GM10266 (cell line): ENCODE measurements at regions not wholly inside any gene's neighbourhood (a gene's known extent, or its start where the extent isn't known, plus 50 kb on each side); places are given as distances from the start of the nearest gene placed in this dataset.
"Not testable (repeated sequence)": the region's sequence is repeated elsewhere in the genome, so short reads cannot be mapped to it uniquely, and the experiment has no call there.

Experiments used
- DNase-seq: peaks from one replicate; pipeline ENCODE4 v3.0.0; 2012; ENCODE audit errors: extremely low spot score
- TF ChIP-seq, protein P1 (sequence below): IDR thresholded peaks from 2 replicates; pipeline ENCODE4 v1.5.1; 2012; ENCODE audit warnings: mild to moderate bottlenecking, low read depth; ENCODE audit not compliant: control insufficient read depth, insufficient read depth; ENCODE audit errors: missing control alignments

- TF ChIP-seq, protein P1, sequence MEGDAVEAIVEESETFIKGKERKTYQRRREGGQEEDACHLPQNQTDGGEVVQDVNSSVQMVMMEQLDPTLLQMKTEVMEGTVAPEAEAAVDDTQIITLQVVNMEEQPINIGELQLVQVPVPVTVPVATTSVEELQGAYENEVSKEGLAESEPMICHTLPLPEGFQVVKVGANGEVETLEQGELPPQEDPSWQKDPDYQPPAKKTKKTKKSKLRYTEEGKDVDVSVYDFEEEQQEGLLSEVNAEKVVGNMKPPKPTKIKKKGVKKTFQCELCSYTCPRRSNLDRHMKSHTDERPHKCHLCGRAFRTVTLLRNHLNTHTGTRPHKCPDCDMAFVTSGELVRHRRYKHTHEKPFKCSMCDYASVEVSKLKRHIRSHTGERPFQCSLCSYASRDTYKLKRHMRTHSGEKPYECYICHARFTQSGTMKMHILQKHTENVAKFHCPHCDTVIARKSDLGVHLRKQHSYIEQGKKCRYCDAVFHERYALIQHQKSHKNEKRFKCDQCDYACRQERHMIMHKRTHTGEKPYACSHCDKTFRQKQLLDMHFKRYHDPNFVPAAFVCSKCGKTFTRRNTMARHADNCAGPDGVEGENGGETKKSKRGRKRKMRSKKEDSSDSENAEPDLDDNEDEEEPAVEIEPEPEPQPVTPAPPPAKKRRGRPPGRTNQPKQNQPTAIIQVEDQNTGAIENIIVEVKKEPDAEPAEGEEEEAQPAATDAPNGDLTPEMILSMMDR, result no peak
- DNase-seq, result no peak
Measured at GRCh38 chr20:48128436-48128835, 343.2 kb upstream of the SULF2 start.

GRCh38 chr20:48127964-48128363 lies 342.7 kb upstream of the SULF2 start:
- not testable (repeated sequence) for DNase-seq

DNA sequence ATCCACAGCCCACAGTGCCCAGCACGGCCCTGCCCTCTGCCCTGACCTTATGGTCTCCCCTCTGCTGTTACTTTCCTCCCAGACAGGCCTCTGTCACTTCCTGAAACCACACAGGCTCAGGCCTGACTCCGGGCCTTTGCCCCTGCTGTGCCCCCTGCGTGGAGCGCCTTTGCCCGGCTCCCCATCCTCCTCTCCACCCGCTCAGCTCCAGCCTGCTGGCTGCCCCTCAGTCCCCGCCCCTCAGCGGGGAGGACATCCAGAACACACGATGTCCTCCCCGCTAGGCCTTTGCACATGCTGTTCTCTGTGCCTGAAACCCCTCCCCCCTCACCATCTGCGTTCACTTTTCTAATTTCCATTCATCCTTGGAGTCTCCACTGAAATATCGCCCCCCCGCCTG lies 341.9 kb upstream of the SULF2 start:
- DNase-seq, result not testable (repeated sequence)

DNA sequence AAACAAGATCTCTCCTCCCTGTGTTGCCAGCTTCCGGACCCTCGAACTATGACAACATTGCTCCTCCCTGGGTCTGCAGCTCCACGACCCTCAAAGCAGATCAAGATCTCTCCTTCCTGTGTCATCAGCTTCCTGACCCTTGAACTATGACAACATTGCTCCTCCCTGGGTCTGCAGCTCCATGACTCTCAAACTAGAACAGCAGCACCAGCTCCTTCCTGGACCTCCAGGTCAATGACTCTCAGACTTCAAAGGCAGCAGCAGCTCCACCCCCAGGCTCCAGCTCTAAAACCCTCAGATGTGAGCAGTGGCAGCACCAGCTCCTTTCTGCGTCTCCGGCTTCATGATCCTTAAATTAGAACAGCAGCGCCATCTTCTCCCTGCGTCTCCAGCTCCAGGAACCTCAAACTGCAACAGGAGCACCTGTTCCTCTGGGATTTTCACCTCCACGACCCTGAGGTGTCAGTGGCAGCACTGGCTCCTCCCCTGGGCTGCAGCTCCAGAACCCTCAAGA lies 341.0 kb upstream of the SULF2 start:
- no peak for DNase-seq

GRCh38 chr20:48124960-48125359 lies 339.7 kb upstream of the SULF2 start:
- TF ChIP-seq, protein P1, result no peak

More for the DNA sequence above, 341.0 kb upstream of the SULF2 start:
- TF ChIP-seq, protein P1, result no peak

GRCh38 chr20:48124181-48124782 lies 339.0 kb upstream of the SULF2 start:
- DNase-seq, result no peak
- TF ChIP-seq, protein P1, result no peak

More at GRCh38 chr20:48124960-48125359, 339.7 kb upstream of the SULF2 start:
- no peak for DNase-seq

DNA sequence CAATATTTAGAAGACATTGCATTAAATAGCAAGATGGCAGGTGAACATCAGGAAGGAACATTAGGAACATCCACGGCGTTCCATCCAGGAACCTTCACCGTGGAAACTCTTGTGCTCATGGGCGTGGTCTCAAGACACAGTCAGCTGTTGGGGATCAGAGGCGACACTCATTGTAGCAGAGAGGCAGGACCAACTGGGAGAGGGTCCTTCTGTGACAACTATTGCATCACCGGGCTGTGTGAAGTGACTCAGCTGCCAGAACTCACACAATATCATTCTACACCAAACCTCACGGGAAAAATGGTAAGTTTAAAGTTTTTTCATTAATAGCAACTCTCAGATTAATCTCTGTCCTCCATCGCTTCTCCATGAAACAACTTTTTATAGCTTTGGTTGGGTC lies 334.8 kb upstream of the SULF2 start:
- no peak for DNase-seq
- TF ChIP-seq, protein P1, result no peak

DNA sequence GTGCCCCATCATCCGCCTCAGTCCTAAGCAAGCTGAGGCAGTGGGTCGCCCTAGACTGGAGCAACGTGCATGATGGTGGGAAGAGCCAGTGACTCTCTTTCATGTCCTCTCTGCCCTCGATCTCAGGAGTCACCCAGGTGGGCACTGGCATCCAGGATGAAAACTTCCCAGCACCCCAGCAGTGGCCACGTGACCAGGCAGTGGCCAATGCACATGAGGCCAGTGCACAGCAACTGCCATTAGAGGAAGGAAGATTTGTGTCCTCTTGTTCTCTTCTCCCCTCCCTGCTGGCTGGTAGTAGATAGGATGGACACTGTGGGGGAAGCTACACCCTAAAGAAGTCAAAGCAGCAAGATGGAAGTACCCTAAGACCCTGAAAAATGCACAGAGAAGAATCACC lies 334.1 kb upstream of the SULF2 start:
- DNase-seq, result not testable (repeated sequence)

- TF ChIP-seq, protein P1, result no peak
- no peak for DNase-seq
Measured at GRCh38 chr20:48115502-48115901, 330.2 kb upstream of the SULF2 start.
